Fibroblast of lung (primary cell): ENCODE measurements at regions not wholly inside any gene's neighbourhood (a gene's known extent, or its start where the extent isn't known, plus 50 kb on each side); places are given as distances from the start of the nearest gene placed in this dataset.

Experiments used
- EZH2 ChIP-seq: IDR thresholded peaks from 2 replicates; pipeline ENCODE4 v1.5.1; 2012; ENCODE audit warnings: low read length, control low read depth, mild to moderate bottlenecking; ENCODE audit errors: missing control alignments
- TF ChIP-seq, protein P1 (sequence below), 2 donors: IDR thresholded peaks in 1 of 2; conservative IDR thresholded peaks in 1 of 2; 1 replicate in 1 of 2; 2 replicates in 1 of 2; pipeline ENCODE4 v1.5.1; 2011 to 2012; ENCODE audit warnings: low read length in 2 of 2, control low read depth in 1 of 2, inconsistent platforms in 1 of 2, low read depth in 1 of 2, mild to moderate bottlenecking in 1 of 2

DNA sequence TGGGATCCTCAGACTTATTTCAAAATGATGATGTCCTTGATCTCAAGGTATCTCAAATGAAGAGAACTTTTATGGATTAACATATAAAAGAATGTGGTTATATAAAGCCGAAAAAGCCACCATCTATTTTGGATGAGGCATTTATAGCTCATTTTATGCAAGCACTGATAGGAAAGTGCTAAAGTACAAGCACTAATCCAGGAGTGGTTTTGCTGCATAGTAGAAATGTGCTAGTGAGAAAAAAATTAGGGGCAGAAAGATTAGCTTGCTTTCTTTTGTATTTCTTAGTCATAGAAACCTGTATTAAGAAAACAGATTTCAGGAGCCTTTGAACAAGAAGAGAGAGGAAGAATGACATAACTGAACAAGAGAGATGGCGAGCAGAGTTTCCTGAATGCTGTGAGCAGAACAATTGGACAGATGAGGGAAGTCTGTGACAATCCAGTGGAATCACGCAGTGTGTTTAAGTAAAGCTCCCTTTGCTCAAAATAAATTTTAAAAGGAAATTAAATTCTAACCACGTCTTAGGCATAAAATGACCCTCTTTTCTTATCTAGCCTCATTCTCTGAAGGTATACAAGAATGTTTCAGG is 238.2 kb upstream of the NOVA1 start:
- TF ChIP-seq, protein P1, sequence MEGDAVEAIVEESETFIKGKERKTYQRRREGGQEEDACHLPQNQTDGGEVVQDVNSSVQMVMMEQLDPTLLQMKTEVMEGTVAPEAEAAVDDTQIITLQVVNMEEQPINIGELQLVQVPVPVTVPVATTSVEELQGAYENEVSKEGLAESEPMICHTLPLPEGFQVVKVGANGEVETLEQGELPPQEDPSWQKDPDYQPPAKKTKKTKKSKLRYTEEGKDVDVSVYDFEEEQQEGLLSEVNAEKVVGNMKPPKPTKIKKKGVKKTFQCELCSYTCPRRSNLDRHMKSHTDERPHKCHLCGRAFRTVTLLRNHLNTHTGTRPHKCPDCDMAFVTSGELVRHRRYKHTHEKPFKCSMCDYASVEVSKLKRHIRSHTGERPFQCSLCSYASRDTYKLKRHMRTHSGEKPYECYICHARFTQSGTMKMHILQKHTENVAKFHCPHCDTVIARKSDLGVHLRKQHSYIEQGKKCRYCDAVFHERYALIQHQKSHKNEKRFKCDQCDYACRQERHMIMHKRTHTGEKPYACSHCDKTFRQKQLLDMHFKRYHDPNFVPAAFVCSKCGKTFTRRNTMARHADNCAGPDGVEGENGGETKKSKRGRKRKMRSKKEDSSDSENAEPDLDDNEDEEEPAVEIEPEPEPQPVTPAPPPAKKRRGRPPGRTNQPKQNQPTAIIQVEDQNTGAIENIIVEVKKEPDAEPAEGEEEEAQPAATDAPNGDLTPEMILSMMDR (conservative IDR thresholded peaks at IDR 0.05 in 1 of 2, IDR thresholded peaks at IDR 0.05 in 1 of 2; ENCODE audit: low read depth in 1 of 2, low read length in 2 of 2): no peak
- no peak for TF ChIP-seq EZH2
